ENCODE measurements at regions not wholly inside any gene's neighbourhood (a gene's known extent, or its start where the extent isn't known, plus 50 kb on each side); places are given as distances from the start of the nearest gene placed in this dataset.
A peak's percentile ranks its signal among the peaks of the same experiment; 100 is the strongest.

DNA sequence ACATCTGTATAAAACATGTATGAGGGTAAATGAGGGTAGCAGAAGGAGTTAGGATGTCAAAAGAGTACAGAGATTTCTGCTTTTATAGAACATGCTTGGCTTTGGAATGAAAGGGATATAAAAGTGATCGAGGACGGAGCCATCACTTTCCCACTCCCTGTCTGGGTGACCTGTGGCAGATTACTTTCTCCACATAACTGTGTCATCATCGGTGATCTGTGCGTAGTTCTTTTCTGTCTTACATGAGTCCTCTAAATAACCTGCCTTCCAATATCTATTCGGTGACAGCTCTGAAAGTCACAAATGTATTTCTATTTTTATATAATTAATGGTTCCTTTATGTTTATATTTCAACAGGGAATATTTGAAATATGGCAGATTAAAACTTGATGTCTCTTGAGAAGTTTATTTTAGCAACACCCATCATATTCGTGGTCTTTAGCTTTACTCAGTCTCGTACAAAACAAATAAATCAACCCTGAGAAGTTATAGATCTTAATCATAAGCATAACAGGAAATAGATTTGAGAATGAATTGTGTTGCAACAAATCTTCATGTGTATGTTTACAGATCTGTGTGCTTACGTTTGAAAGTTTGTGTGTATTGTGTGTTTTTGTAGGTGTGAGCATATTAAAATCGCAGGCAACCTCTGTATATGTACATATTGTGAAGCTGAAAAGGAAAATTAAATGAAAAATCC lies 1094.3 kb downstream of the EFNB2 start:
- Histone ChIP-seq H3K9ac (ENCODE audit: low read length) (peak overlapping the region; percentile 55; the same call in 1 of the 2 replicates), H3K4me1 (ENCODE audit: insufficient read depth, low read length) (peaks cover 25% of the 10 kb centered on the region), H3K9me3 (ENCODE audit: low read length) (no peaks in the 10 kb centered on the region), H3K9me2 (replicated peaks; ENCODE audit: low read length) (no peaks in the 10 kb centered on the region), H3K27ac (ENCODE audit: low read length) (peak overlapping the region; percentile 80), H2AFZ (ENCODE audit: low read length) (0 out of 2 replicates have a peak overlapping the region, but pooled peaks have one; percentile 25), H3F3A (ENCODE audit: low read length, unreplicated experiment) (no peaks in the 10 kb centered on the region), H3K79me2 (ENCODE audit: low read length) (no peaks in the 10 kb centered on the region), H3K36me3 (ENCODE audit: low read depth, low read length) (no peaks in the 10 kb centered on the region), H3K27me3 (ENCODE audit: low read length) (no peaks in the 10 kb centered on the region), H3K4me2 (ENCODE audit: low read length) (no peak overlapping the region), H3K4me3 (ENCODE audit: low read length) (no peak overlapping the region), H4K20me1 (ENCODE audit: low read length) (no peaks in the 10 kb centered on the region)
- ChIA-PET POLR2A (ENCODE audit: unreplicated experiment) (interaction anchor here (0.7 kb wide), 1 partner anchor 835 kb away, joined by 3 read pairs; no protein-coding TSS in a partner anchor), CTCF (no interaction called here)
- no peak for ATAC-seq
- DNase-seq = peak; percentile 49
- TF ChIP-seq CTCF (conservative IDR thresholded peaks at IDR 0.05; ENCODE audit: low read depth, low read length) (no peak), EZH2 (IDR thresholded peaks at IDR 0.05; ENCODE audit: low read length, unreplicated experiment) (no peak), EZH2phosphoT487 (IDR thresholded peaks at IDR 0.05; ENCODE audit: borderline replicate concordance, low read length) (no peak)
- no TSS peak for BruUV-seq (replicated peaks)
- intact Hi-C loops (cut with micrococcal nuclease) = loop anchor here (5.0 kb wide), 1 partner anchor 1091 kb away; no protein-coding TSS in a partner anchor

DNA sequence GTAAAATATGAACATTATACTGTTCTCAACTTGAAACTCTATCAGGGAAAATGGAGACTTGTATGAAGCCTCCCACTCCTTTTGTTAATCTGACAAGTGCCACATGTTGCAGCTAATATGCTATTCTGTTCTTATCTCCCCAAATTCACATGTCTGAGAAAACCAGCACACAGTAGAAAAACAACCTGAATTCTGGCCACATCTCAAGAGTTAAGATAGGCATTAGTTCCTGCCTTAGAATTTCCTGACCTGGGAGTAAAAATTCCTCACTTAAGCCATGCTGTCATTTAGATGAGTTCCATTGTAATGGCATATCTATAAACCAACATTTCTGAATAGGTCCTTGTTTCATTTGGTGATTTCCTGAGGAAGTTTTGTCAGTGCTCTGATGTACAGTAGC lies 1098.5 kb downstream of the EFNB2 start:
- Histone ChIP-seq H4K20me1 (ENCODE audit: low read length) (no peaks in the 10 kb centered on the region), H3K4me3 (ENCODE audit: low read length) (no peak overlapping the region), H2AFZ (ENCODE audit: low read length) (no peak overlapping the region), H3K79me2 (ENCODE audit: low read length) (no peaks in the 10 kb centered on the region), H3K4me1 (ENCODE audit: insufficient read depth, low read length) (peaks cover 11% of the 10 kb centered on the region), H3K27ac (ENCODE audit: low read length) (no peak overlapping the region), H3K9ac (ENCODE audit: low read length) (no peak overlapping the region), H3F3A (ENCODE audit: low read length, unreplicated experiment) (no peaks in the 10 kb centered on the region), H3K27me3 (ENCODE audit: low read length) (no peaks in the 10 kb centered on the region), H3K4me2 (ENCODE audit: low read length) (no peak overlapping the region), H3K9me3 (ENCODE audit: low read length) (no peaks in the 10 kb centered on the region), H3K36me3 (ENCODE audit: low read depth, low read length) (no peaks in the 10 kb centered on the region), H3K9me2 (replicated peaks; ENCODE audit: low read length) (no peaks in the 10 kb centered on the region)
- POLR2A ChIA-PET (ENCODE audit: unreplicated experiment) = no interaction called here
- CTCF ChIA-PET = no interaction called here
- ATAC-seq (no peak), DNase-seq (no peak)
- no peak for TF ChIP-seq EZH2phosphoT487 (IDR thresholded peaks at IDR 0.05; ENCODE audit: borderline replicate concordance, low read length)
- no peak for TF ChIP-seq CTCF (conservative IDR thresholded peaks at IDR 0.05; ENCODE audit: low read depth, low read length)
- no peak for TF ChIP-seq EZH2 (IDR thresholded peaks at IDR 0.05; ENCODE audit: low read length, unreplicated experiment)
- intact Hi-C loops (cut with micrococcal nuclease) = no loop called here
- BruUV-seq (replicated peaks) = no TSS peak

DNA sequence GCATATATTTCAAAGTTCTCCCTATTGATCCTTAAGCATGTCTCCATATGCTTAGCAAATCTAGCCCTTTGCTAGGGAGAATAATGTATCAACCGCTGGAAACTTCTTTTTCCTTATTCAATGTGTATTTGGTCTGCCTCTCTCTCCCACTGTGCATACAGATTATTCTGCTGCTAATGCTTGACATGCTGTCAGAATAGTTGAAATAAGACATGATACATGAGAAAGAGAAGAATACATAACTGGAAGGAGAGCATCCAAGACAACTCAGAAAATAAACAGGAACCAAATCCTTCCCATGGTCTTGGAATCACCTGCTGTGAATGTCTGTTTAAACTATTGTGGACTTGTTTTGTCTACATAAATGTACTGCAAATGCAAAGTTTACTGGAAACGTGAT lies 1103.0 kb downstream of the EFNB2 start:
- ATAC-seq (no peak), DNase-seq (no peak)
- POLR2A ChIA-PET (ENCODE audit: unreplicated experiment) = no interaction called here
- Histone ChIP-seq H4K20me1 (ENCODE audit: low read length) (no peaks in the 10 kb centered on the region), H3K4me1 (ENCODE audit: insufficient read depth, low read length) (no peaks in the 10 kb centered on the region), H3K27me3 (ENCODE audit: low read length) (no peaks in the 10 kb centered on the region), H3K9me2 (replicated peaks; ENCODE audit: low read length) (no peaks in the 10 kb centered on the region), H3F3A (ENCODE audit: low read length, unreplicated experiment) (no peaks in the 10 kb centered on the region), H3K4me3 (ENCODE audit: low read length) (no peak overlapping the region), H3K4me2 (ENCODE audit: low read length) (no peak overlapping the region), H3K36me3 (ENCODE audit: low read depth, low read length) (no peaks in the 10 kb centered on the region), H3K9me3 (ENCODE audit: low read length) (no peaks in the 10 kb centered on the region), H2AFZ (ENCODE audit: low read length) (no peak overlapping the region), H3K27ac (ENCODE audit: low read length) (no peak overlapping the region), H3K79me2 (ENCODE audit: low read length) (no peaks in the 10 kb centered on the region), H3K9ac (ENCODE audit: low read length) (no peak overlapping the region)
- no TSS peak for BruUV-seq (replicated peaks)
- no peak for TF ChIP-seq EZH2 (IDR thresholded peaks at IDR 0.05; ENCODE audit: low read length, unreplicated experiment)
- no peak for TF ChIP-seq CTCF (conservative IDR thresholded peaks at IDR 0.05; ENCODE audit: low read depth, low read length)
- no peak for TF ChIP-seq EZH2phosphoT487 (IDR thresholded peaks at IDR 0.05; ENCODE audit: borderline replicate concordance, low read length)
- CTCF ChIA-PET = no interaction called here
- intact Hi-C loops (cut with micrococcal nuclease) = no loop called here
